B cell (primary cell): ENCODE measurements at regions not wholly inside any gene's neighbourhood (a gene's known extent, or its start where the extent isn't known, plus 50 kb on each side); places are given as distances from the start of the nearest gene placed in this dataset.

ENCODE experiments used
- ATAC-seq: fragments of 200-7000 bp; cut with Tn5 transposase; one replicate; pipeline ENCODE4 v1.10.0; 2021; ENCODE audit warnings: low read depth, mild to moderate bottlenecking, moderate number of reproducible peaks, moderate library complexity
- CTCF ChIA-PET: fragments of 350-600 bp; sonication (Branson Sonifier 250); formaldehyde crosslinking; loops from one replicate; lab custom pipeline; 2021; ENCODE audit warnings: antibody characterized with exemption, inconsistent platforms; lab: Charles Lee
- POLR2A ChIA-PET: fragments of 350-600 bp; sonication (Branson Sonifier 250); formaldehyde crosslinking; loops from one replicate; lab custom pipeline; 2021; ENCODE audit warnings: antibody characterized with exemption; lab: Charles Lee
- DNase-seq: peaks from one replicate; pipeline ENCODE4 v3.0.0; 2013
- H2AFZ ChIP-seq: 2 replicates; pipeline ENCODE4 v1.6.1; 2012; ENCODE audit warnings: mild to moderate bottlenecking, low read depth, low read length; ENCODE audit not compliant: insufficient read depth, poor library complexity, severe bottlenecking
- H3K27ac ChIP-seq, 2 donors: 1 replicate in 1 of 2; 2 replicates in 1 of 2; pipeline ENCODE4 v1.5.1; 2012 to 2013; ENCODE audit warnings: low read length in 2 of 2, mild to moderate bottlenecking in 2 of 2, moderate library complexity in 1 of 2
- H3K27me3 ChIP-seq, 4 experiments: fragments of 200-600 bp in 1 of 4; sonication (generic) in 1 of 4; replicated peaks in 1 of 4; 1 replicate in 2 of 4; 2 replicates in 2 of 4; pipeline versions ENCODE4 v1.6.1 to v1.7.0; 2013 to 2016; ENCODE audit warnings: low read length in 3 of 4, mild to moderate bottlenecking in 2 of 4, mixed read lengths in 1 of 4, moderate library complexity in 1 of 4; ENCODE audit not compliant: insufficient read depth in 4 of 4, control insufficient read depth in 3 of 4; ENCODE audit errors: control extremely low read depth in 1 of 4
- H3K36me3 ChIP-seq, 2 experiments: replicated peaks in 1 of 2; 1 replicate in 1 of 2; 2 replicates in 1 of 2; pipeline versions ENCODE4 v1.6.1 to v1.7.1; 2013; ENCODE audit warnings: low read length in 1 of 2; ENCODE audit not compliant: insufficient read depth in 2 of 2, control insufficient read depth in 1 of 2; ENCODE audit errors: control extremely low read depth in 1 of 2, extremely low read depth in 1 of 2
- H3K4me1 ChIP-seq, 2 donors: fragments of 200-600 bp in 1 of 2; sonication (generic) in 1 of 2; 1 replicate in 1 of 2; 2 replicates in 1 of 2; pipeline versions ENCODE4 v1.5.1 to v1.6.1; 2013 to 2017; ENCODE audit warnings: low read length in 2 of 2; ENCODE audit not compliant: control insufficient read depth in 2 of 2, insufficient read depth in 2 of 2
- H3K4me2 ChIP-seq: replicated peaks from 2 replicates; pipeline ENCODE3; 2012; ENCODE audit warnings: mild to moderate bottlenecking, low read depth, low read length; ENCODE audit not compliant: poor library complexity, severe bottlenecking
- H3K4me3 ChIP-seq, 5 experiments: fragments of 200-600 bp in 1 of 5; sonication (generic) in 1 of 5; 1 replicate in 3 of 5; 2 replicates in 2 of 5; pipeline versions ENCODE4 v1.5.1 to v1.7.0; 2011 to 2016; ENCODE audit warnings: low read length in 4 of 5, mild to moderate bottlenecking in 4 of 5, low read depth in 2 of 5, control low read depth in 1 of 5, moderate library complexity in 1 of 5; ENCODE audit not compliant: insufficient read depth in 1 of 5; ENCODE audit errors: control extremely low read depth in 1 of 5, extremely low read depth in 1 of 5
- H3K79me2 ChIP-seq: fragments of 200-600 bp; sonication (generic); one replicate; pipeline ENCODE4 v1.6.0; 2016; ENCODE audit warnings: low read length; ENCODE audit not compliant: control insufficient read depth, insufficient read depth
- H3K9ac ChIP-seq: fragments of 200-600 bp; sonication (generic); 2 replicates; pipeline ENCODE4 v1.6.1; 2017; ENCODE audit warnings: mild to moderate bottlenecking, low read length, moderate library complexity
- H3K9me3 ChIP-seq, 3 donors: one replicate each; pipeline versions ENCODE4 v1.6.1 to v1.7.1; 2013; ENCODE audit warnings: low read length in 2 of 3; ENCODE audit not compliant: control insufficient read depth in 2 of 3, insufficient read depth in 1 of 3; ENCODE audit errors: control extremely low read depth in 1 of 3
- H4K20me1 ChIP-seq: 2 replicates; pipeline ENCODE4 v1.6.0; 2012; ENCODE audit warnings: mild to moderate bottlenecking, low read length; ENCODE audit not compliant: insufficient read depth, control insufficient read depth, poor library complexity, severe bottlenecking
- H3K27ac Mint-ChIP-seq: one replicate; pipeline ENCODE4 v1.8.0; 2021; ENCODE audit warnings: mixed read lengths
- H3K27me3 Mint-ChIP-seq: one replicate; pipeline ENCODE4 v1.8.0; 2021; ENCODE audit warnings: mixed read lengths
- H3K4me1 Mint-ChIP-seq: one replicate; pipeline ENCODE4 v1.8.0; 2021; ENCODE audit warnings: mixed read lengths
- H3K4me3 Mint-ChIP-seq: one replicate; pipeline ENCODE4 v1.8.0; 2021; ENCODE audit warnings: mixed read lengths
- H3K9me3 Mint-ChIP-seq: one replicate; pipeline ENCODE4 v1.8.0; 2022; ENCODE audit warnings: mixed read lengths; ENCODE audit not compliant: insufficient read depth
- CTCF ChIP-seq: fragments of 200-600 bp; IDR thresholded peaks from one replicate; pipeline ENCODE4 v1.8.0; 2022; ENCODE audit warnings: antibody characterized with exemption, mild to moderate bottlenecking
- EZH2 ChIP-seq: IDR thresholded peaks from 2 replicates; pipeline ENCODE4 v1.6.1; 2012; ENCODE audit warnings: borderline replicate concordance, low read depth, mild to moderate bottlenecking, moderate library complexity, low read length; ENCODE audit not compliant: insufficient read depth, poor library complexity, severe bottlenecking
- WGBS: methylation state at CpG from one replicate; pipeline ENCODE4 v1.1.5; 2013; ENCODE audit warnings: missing lambda C conversion rate; ENCODE audit not compliant: insufficient coverage; 5-methylcytosine and 5-hydroxymethylcytosine counted together
- intact Hi-C: fragments of 100-400 bp; cut with micrococcal nuclease; formaldehyde crosslinking; loops from one replicate; pipeline ENCODE4 v1.10.0; 2022

GRCh38 chr10:8640301-8640700, 585.8 kb downstream of the GATA3 start:
- Mint-ChIP-seq H3K27me3 (no peaks in the 10 kb centered on the region), H3K9me3 (peaks cover 4% of the 10 kb centered on the region), H3K27ac (no peak overlapping the region), H3K4me3 (no peak overlapping the region), H3K4me1 (no peaks in the 10 kb centered on the region)
- Histone ChIP-seq H3K36me3 (no peaks in the 10 kb centered on the region), H3K27ac (no peak overlapping the region), H3K4me3 (no peak overlapping the region), H3K9ac (no peak overlapping the region), H4K20me1 (no peaks in the 10 kb centered on the region), H3K27me3 (no peaks in the 10 kb centered on the region), H2AFZ (no peak overlapping the region), H3K4me1 (no peaks in the 10 kb centered on the region), H3K4me2 (no peak overlapping the region), H3K9me3 (peaks cover 0 to 6% (median 0%) of the 10 kb centered on the region in 3 donors), H3K79me2 (no peaks in the 10 kb centered on the region)
- intact Hi-C loops = no loop called here
- ATAC-seq (no peak), DNase-seq (no peak)
- WGBS = no CpG with 5 or more reads among the region's 3 CpGs
- TF ChIP-seq EZH2 (no peak), CTCF (no peak)
- ChIA-PET POLR2A (no interaction called here), CTCF (no interaction called here)

GRCh38 chr10:8640878-8641277, 586.4 kb downstream of the GATA3 start:
- Histone ChIP-seq H4K20me1 (no peaks in the 10 kb centered on the region), H3K4me1 (no peaks in the 10 kb centered on the region), H2AFZ (no peak overlapping the region), H3K4me3 (no peak overlapping the region), H3K27ac (no peak overlapping the region), H3K9ac (no peak overlapping the region), H3K4me2 (no peak overlapping the region), H3K36me3 (no peaks in the 10 kb centered on the region), H3K9me3 (peaks cover 0 to 3% (median 0%) of the 10 kb centered on the region in 3 donors), H3K79me2 (no peaks in the 10 kb centered on the region), H3K27me3 (no peaks in the 10 kb centered on the region)
- CTCF ChIA-PET = no interaction called here
- no peak for TF ChIP-seq EZH2
- TF ChIP-seq CTCF = no peak
- intact Hi-C loops = no loop called here
- ATAC-seq (no peak), DNase-seq (no peak)
- no peaks in the 10 kb centered on the region for H3K27me3 Mint-ChIP-seq
- POLR2A ChIA-PET = no interaction called here
- H3K4me1 Mint-ChIP-seq = no peaks in the 10 kb centered on the region
- peaks cover 4% of the 10 kb centered on the region for H3K9me3 Mint-ChIP-seq
- H3K27ac Mint-ChIP-seq = no peak overlapping the region
- H3K4me3 Mint-ChIP-seq = no peak overlapping the region
